ENCODE measurements at regions not wholly inside any gene's neighbourhood (a gene's known extent, or its start where the extent isn't known, plus 50 kb on each side); places are given as distances from the start of the nearest gene placed in this dataset.

GRCh38 chr1:22254756-22255155 is 111.9 kb upstream of the WNT4 start:
- Histone ChIP-seq H3K27ac (peak overlapping the region in 1 of 2 donors; percentile 58), H3K9me3 (no peaks in the 10 kb centered on the region), H3K36me3 (no peaks in the 10 kb centered on the region), H3K4me1 (peaks cover 0 to 5% of the 10 kb centered on the region in 2 donors), H3K4me3 (no peak overlapping the region), H3K27me3 (no peaks in the 10 kb centered on the region)
- intact Hi-C loops (cut with DNase I; ENCODE audit: low total_unique reads) = no loop called here
- TF ChIP-seq POLR2AphosphoS5 (IDR thresholded peaks at IDR 0.05) (no peak), CTCF (IDR thresholded peaks at IDR 0.05) (no peak), POLR2A (IDR thresholded peaks at IDR 0.05) (no peak)
- DNase-seq (ENCODE audit: low spot score in 2 of 2) = no peak

- TF ChIP-seq CTCF (IDR thresholded peaks at IDR 0.05) (no peak), POLR2A (IDR thresholded peaks at IDR 0.05) (no peak), POLR2AphosphoS5 (IDR thresholded peaks at IDR 0.05) (no peak)
- Histone ChIP-seq H3K27ac (peak overlapping the region; percentile 37 to 52), H3K36me3 (no peaks in the 10 kb centered on the region), H3K4me3 (no peak overlapping the region), H3K4me1 (peaks cover 0 to 5% of the 10 kb centered on the region in 2 donors), H3K9me3 (no peaks in the 10 kb centered on the region), H3K27me3 (no peaks in the 10 kb centered on the region)
- DNase-seq (ENCODE audit: low spot score in 2 of 2) = no peak
- intact Hi-C loops (cut with DNase I; ENCODE audit: low total_unique reads) = no loop called here
Observed at GRCh38 chr1:22255341-22256212, 112.7 kb upstream of the WNT4 start.

GRCh38 chr1:22256213-22256512 is 113.3 kb upstream of the WNT4 start:
- H3K4me1 ChIP-seq = peaks cover 0 to 5% of the 10 kb centered on the region in 2 donors
- no peaks in the 10 kb centered on the region for H3K27me3 ChIP-seq

GRCh38 chr1:22257290-22258275 is 114.7 kb upstream of the WNT4 start:
- H3K27ac ChIP-seq = peak overlapping the region; percentile 73 to 78

More at GRCh38 chr1:22256213-22256512, 113.3 kb upstream of the WNT4 start:
- Histone ChIP-seq H3K4me3 (no peak overlapping the region), H3K9me3 (no peaks in the 10 kb centered on the region), H3K27ac (peak overlapping the region; percentile 37 to 52), H3K36me3 (no peaks in the 10 kb centered on the region)
- intact Hi-C loops (cut with DNase I; ENCODE audit: low total_unique reads) = no loop called here
- DNase-seq (ENCODE audit: low spot score in 2 of 2) = no peak
- no peak for TF ChIP-seq POLR2A (IDR thresholded peaks at IDR 0.05)
- TF ChIP-seq POLR2AphosphoS5 (IDR thresholded peaks at IDR 0.05) = no peak
- no peak for TF ChIP-seq CTCF (IDR thresholded peaks at IDR 0.05)

More at GRCh38 chr1:22257290-22258275, 114.7 kb upstream of the WNT4 start:
- Histone ChIP-seq H3K9me3 (no peaks in the 10 kb centered on the region), H3K36me3 (no peaks in the 10 kb centered on the region), H3K27me3 (no peaks in the 10 kb centered on the region), H3K4me3 (no peak overlapping the region), H3K4me1 (peaks cover 0 to 5% of the 10 kb centered on the region in 2 donors)
- intact Hi-C loops (cut with DNase I; ENCODE audit: low total_unique reads) = no loop called here
- peak; percentile 53 to 70 for DNase-seq (ENCODE audit: low spot score in 2 of 2)
- TF ChIP-seq POLR2A (IDR thresholded peaks at IDR 0.05) (no peak), POLR2AphosphoS5 (IDR thresholded peaks at IDR 0.05) (no peak), CTCF (IDR thresholded peaks at IDR 0.05) (no peak)
